ENCODE measurements at regions not wholly inside any gene's neighbourhood (a gene's known extent, or its start where the extent isn't known, plus 50 kb on each side); places are given as distances from the start of the nearest gene placed in this dataset.
A peak's percentile ranks its signal among the peaks of the same experiment; 100 is the strongest.

GRCh38 chr12:114863911-114864310 lies 179.9 kb upstream of the TBX3 start:
- Histone ChIP-seq H3K4me3 (no peak overlapping the region), H3K4me1 (no peaks in the 10 kb centered on the region), H3K27me3 (no peaks in the 10 kb centered on the region), H3K36me3 (no peaks in the 10 kb centered on the region), H3K27ac (no peak overlapping the region), H3K9me3 (no peaks in the 10 kb centered on the region)
- DNase-seq (no peak), ATAC-seq (no peak)
- intact Hi-C loops (cut with DNase I), result no loop called here
- no peak for TF ChIP-seq CTCF (IDR thresholded peaks at IDR 0.05)

DNA sequence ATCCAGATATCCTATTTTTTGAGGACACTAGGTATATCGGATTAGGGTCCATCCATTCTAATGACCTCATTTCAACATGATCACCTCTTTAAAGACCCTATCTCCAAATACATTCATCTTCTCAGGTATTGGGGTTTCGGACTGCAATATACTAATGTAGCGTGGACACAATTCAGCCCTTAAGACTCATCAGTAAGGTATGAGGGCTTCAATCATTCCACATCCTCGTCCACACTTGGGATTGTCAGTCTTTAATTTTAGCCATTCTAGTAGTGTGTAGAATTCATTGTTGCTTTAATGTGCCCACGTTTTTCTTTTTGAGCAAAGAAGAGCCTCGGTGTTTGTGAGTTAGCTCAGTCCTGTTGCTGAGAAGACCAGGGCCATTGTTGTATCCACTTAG lies 177.0 kb upstream of the TBX3 start:
- Histone ChIP-seq H3K4me1 (no peaks in the 10 kb centered on the region), H3K27ac (no peak overlapping the region), H3K4me3 (no peak overlapping the region), H3K27me3 (no peaks in the 10 kb centered on the region), H3K36me3 (no peaks in the 10 kb centered on the region), H3K9me3 (no peaks in the 10 kb centered on the region)
- TF ChIP-seq CTCF (IDR thresholded peaks at IDR 0.05), result no peak
- intact Hi-C loops (cut with DNase I), result no loop called here
- DNase-seq, result no peak
- no peak for ATAC-seq

GRCh38 chr12:114858388-114859146 lies 174.6 kb upstream of the TBX3 start:
- H3K9me3 ChIP-seq, result no peaks in the 10 kb centered on the region
- intact Hi-C loops (cut with DNase I), result no loop called here
- ATAC-seq (no peak), DNase-seq (no peak)
- H3K27ac ChIP-seq, result no peak overlapping the region
- H3K27me3 ChIP-seq, result no peaks in the 10 kb centered on the region
- no peak for TF ChIP-seq CTCF (IDR thresholded peaks at IDR 0.05)
- no peak overlapping the region for H3K4me3 ChIP-seq
- no peaks in the 10 kb centered on the region for H3K4me1 ChIP-seq
- no peaks in the 10 kb centered on the region for H3K36me3 ChIP-seq

DNA sequence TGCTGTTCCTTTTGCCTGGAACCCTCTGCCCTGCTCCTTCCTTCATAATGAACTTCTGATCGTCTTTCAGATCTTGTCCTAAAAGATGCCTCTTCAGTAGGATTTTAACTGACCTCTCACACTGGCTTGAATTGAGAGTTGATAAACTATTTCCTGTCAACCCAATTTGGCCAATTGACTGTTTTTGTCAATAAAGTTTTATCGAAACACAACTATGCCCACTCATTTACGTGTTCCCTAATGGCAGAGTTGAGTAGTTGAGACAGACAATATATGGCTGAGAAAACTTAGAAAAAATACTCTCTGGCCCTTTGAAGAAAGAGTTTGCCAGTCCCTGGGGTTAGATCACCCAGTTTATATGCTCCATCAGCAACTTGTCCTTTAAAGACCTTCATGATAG lies 171.7 kb upstream of the TBX3 start:
- TF ChIP-seq CTCF (IDR thresholded peaks at IDR 0.05), result no peak
- intact Hi-C loops (cut with DNase I), result no loop called here
- Histone ChIP-seq H3K9me3 (no peaks in the 10 kb centered on the region), H3K4me3 (no peak overlapping the region), H3K36me3 (no peaks in the 10 kb centered on the region), H3K27ac (no peak overlapping the region), H3K27me3 (no peaks in the 10 kb centered on the region), H3K4me1 (no peaks in the 10 kb centered on the region)
- ATAC-seq, result no peak
- no peak for DNase-seq

GRCh38 chr12:114852976-114853529 lies 169.1 kb upstream of the TBX3 start:
- intact Hi-C loops (cut with DNase I), result no loop called here
- H3K27me3 ChIP-seq, result no peaks in the 10 kb centered on the region
- DNase-seq, result no peak

More at GRCh38 chr12:114852976-114853529, 169.1 kb upstream of the TBX3 start:
- TF ChIP-seq CTCF (IDR thresholded peaks at IDR 0.05), result no peak
- no peaks in the 10 kb centered on the region for H3K4me1 ChIP-seq
- H3K27ac ChIP-seq, result no peak overlapping the region
- H3K36me3 ChIP-seq, result no peaks in the 10 kb centered on the region
- no peaks in the 10 kb centered on the region for H3K9me3 ChIP-seq
- peak; percentile 53 for ATAC-seq
- H3K4me3 ChIP-seq, result no peak overlapping the region
